NCI-H2107 treated with DMSO at 0.1 percent for 48 hours (cell line): ENCODE measurements at regions not wholly inside any gene's neighbourhood (a gene's known extent, or its start where the extent isn't known, plus 50 kb on each side); places are given as distances from the start of the nearest gene placed in this dataset.
"Not testable (repeated sequence)": the region's sequence is repeated elsewhere in the genome, so short reads cannot be mapped to it uniquely, and the experiment has no call there.

Experiments
- DNase-seq: peaks from one replicate; lab custom pipeline; 2025; ENCODE audit not compliant: unreplicated experiment; lab: John Stamatoyannopoulos, UW

DNA sequence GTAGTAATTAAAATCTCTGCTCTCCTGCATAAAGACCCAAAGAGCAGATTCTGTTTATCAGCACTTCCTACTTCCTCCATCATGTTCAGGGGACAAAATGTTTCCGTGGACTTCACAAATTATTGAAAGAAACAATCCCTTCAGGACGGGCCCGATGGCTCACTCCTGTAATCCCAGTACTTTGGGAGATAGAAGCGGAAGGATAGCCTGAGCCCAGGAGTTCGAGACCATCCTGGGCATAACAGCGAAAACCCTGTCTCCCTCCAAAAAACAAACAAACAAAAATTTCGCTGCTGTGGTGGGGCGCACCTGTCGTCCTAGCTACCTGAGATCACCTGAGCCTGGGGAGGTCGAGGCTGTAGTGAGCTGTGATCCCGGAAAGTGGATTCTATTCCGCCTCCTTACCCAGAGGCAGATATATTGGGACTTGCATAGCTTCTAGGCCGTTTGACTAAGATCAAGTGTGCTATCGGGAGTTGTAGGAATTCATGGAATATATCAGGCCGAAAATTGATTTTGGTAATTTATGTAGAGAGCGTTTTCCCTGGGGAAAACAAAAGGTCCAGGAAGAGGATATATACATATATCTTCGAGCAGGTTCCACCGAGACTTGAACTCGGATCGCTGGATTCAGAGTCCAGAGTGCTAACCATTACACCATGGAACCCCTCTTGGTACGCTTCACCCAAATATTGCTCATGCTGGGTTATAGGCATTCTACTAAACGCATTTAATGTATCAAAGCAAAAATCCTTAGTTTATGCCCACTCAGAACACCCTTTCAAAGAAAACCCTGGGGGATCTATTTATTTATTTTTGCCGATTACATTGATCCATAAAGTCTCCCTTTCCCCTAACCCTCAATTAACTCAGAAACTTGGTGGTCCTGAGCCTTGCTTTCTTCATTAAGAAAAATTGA, 74.5 kb upstream of the ZNF184 start:
- DNase-seq, result no peak

DNA sequence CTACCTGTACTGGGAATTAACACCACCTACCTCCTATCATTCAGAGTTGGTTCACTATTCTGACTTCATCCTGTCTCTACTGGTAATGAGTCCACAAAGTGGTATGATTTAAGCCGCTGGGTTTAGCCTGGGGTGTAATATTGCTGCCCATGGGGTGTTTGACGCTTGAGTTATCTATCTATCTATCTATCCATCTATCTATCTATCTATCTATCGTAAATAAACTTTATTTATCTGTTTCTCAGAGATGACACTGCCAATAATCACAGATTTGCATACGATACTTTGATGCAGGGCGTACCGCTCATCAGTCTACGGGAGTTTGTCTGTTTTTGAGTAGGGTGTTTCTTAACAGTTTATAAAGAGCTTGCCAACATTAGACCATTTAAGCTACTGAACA, 73.6 kb upstream of the ZNF184 start:
- no peak for DNase-seq

DNA sequence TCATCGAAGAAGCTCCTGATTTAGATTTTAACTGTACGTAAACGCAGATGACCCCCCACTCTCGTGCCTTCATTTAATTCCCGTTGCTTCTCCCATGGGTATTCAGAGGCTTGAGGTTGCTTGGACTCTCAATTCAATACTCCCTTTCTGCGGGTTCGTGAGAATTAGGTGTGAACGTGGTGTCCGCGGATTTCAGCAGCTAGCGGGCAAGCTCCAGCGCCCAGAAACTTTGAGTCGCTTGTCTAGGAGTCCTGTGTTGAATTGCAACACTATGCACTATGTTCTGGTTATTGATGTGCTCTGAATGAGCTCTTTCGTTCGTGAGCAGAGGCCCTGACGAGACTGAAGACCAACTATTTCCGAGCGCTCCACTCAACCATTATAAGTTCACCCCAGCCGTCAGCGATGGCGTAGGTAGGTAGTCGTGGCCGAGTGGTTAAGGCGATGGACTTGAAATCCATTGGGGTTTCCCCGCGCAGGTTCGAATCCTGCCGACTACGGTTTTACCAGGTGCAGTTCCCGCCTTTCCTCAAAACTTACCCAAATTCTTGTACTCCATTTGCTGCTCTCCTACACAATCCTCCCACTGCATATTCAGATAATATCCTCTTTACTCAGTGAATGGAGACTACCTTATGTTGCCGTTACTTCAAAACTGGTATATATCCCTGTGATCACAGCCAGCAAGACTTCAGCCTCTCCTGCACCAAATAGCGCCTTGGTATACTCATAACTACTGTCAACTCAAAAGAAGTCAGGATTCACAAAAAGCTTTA, 72.6 kb upstream of the ZNF184 start:
- DNase-seq, result no peak

DNA sequence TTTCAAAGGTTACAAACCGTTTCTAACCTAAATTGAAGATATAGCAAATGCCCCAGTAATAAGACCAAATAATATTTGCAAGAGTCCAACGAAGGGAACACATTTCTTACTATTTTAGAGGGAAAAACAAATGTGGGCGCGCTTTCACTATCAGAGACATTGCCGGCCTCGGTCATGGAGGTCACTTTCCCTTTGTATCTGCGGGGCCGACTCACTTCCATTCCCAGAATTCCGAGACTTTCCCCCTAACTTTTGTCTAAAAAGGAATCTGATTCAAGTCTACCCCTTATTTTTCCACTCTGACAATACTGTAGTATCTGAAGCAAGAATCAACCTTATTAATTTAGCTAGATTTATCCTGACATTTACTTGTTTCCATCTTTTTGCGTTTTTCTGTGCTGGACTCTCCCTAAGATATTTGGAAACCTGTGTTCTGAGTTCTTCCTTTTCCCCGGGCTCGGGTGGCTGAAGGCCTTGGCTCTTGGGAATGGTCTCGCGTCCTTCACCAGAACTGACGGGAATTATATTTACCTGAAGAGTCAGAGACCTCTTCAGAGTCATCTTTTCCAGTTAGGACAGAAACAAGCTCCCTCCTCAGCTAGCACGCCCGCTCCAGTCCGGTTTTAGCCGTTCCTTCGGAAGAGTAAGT, 71.8 kb upstream of the ZNF184 start:
- no peak for DNase-seq

DNA sequence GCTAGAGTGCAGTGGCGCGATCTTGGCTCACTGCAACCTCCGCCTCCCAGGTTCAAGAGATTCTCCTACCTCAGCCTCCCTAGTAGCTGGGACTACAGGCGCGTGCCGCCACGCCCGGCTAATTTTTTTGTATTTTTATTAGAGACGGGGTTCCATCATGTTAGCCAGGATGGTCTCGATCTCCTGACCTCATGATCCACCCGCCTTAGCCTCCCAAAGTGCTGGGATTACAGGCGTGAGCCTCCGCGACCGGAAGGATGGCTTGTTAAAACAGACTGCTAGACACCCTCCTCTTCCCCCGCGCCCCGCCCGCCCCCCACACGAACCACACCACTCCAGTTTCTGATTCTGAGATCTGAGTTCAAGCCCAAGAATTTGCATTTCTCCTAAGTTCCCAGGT, 71.2 kb upstream of the ZNF184 start:
- DNase-seq, result not testable (repeated sequence)

DNA sequence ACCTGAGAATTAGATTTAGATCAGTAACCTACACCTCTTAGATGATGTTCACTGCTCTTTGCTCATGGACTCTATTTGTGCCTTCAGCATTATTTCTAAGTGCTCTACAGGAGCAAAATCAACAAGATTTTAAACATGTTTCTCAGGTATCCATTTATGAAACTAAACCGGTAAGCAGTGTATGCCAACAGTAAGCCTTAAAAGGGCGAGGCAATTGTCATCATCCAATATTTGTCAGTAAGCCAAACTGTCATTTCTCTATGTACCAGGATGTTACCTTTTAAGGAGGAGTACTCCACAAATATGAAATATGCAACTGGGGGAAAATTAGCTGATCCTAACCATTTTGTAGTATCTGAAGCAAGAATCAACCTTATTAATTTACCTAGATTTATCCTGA, 69.6 kb upstream of the ZNF184 start:
- no peak for DNase-seq

DNA sequence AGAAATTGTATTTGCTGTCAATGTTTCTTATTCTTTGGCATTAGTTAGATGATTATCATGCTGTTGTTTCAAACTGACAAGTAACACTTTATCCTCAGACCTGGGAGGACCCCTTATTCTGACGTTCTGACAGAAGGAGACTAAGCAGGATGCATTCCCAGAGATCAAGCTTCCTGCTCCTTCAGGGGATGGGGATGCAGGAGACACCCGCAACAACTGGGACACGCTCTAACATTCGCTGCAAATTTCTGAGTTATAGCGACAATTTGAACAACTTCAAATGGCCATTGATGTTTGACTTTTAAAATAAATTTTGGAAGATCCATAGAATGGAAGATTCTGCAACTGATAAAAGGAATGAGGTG, 69.0 kb upstream of the ZNF184 start:
- no peak for DNase-seq

DNA sequence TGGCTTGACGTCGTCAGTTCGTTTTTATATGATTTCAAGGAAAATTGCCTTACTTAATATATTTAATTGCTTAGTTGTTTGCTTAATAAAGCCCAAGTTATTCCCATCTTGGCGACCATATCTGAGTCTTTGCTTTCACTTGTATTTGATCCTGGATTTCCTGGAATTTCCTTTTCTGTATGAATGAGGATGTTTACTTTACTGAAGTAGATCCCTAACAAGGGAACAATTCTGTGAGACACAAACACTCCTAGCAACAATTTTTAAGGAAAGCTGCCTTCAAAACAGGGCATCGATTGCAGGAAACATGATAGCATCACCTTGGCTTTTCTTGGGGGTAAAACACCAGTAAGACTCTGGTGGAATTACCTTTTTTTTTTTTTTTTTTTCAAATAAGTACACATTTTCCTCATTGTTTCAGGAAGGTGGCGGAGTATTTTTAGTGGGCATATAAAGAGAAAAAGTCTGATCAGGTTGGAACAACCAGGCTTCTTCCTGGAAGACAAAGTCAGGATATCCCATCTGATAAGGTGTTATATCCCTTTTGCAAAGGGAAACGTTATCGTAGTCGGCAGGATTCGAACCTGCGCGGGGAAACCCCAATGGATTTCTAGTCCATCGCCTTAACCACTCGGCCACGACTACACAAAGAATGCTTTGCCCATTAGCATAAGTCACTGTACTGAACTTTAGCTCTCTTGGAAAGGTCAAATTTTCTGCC, 68.5 kb upstream of the ZNF184 start:
- DNase-seq, result no peak

DNA sequence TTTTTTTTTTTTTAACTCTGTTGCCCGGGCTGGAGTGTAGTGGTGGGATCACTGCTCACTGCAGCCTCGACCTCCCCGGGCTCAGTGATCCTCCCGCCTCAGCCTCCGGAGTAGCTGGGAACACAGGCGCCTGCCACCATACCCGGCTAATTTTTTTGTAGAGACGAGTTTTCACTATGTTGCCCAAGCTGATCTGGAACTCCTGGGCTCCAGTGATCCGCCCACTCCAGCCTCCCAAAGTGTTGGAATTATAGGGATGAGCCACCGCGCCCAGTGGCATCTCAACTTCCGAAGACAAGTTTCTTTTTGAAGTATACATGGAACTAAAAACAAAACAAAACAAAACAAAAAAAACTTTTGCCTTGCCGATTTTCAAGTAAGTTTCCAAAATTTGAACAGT, 66.6 kb upstream of the ZNF184 start:
- no peak for DNase-seq

DNA sequence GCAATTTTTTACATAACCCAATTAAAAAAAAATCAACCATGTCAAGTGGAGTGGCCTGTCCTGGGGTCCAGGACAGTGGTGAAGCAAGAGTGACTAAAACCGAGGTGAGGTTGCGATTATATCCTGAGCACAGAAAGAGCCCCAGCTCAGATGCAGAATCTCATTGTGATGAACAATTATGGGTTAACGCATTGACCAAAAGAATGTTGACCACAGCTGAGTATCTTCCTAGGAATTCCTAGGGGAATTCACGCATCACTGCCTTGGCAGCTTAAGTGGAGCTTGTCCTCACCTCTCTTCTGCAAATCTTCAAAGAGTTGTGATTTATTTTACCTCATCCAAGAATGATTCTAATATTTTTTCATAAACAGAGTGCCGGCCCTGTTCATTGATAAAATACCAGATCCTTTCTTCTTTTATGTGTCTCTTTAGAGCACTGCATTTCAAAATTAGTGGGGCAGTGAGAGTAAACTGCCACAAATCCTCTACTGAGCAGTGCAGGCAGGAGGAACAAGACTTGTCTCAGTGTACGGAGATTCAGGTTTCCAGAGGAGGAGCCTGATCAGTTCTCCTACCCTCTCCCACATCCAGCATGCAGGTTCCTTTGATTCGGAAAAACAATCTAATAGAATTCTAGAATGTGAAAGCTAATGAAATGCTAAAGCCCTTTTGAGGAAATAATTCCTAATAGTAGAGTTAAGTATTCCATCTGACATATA, 60.1 kb upstream of the ZNF184 start:
- no peak for DNase-seq

DNA sequence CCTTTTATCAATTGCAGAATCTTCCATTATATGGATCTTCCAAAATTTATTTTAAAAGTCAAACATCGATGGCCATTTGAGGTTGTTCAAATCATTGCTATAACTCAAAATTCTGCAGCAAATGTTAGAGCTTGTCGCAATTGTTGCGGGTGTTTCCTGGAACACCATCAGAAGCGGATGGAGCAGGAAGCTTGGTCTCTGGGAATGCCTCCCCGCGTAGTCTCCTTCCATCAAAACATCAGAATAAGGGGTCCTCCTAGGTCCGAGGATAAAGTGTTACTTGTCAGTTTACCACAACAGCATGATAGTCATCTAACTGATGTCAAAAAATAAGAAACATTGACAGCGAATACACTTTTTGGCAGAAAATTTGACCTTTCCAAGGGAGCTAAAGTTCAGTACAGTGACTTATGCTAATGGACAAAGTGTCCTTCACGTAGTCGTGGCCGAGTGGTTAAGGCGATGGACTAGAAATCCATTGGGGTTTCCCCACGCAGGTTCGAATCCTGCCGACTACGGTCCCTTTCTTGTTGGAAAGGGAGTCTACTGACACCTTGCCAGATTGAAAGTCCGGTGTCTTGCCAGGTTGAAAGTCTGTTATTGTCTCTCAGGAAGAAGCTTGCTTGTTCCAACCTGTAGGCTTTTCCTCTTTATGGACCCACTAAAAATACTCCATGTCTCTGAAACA, 59.0 kb upstream of the ZNF184 start:
- DNase-seq, result no peak

DNA sequence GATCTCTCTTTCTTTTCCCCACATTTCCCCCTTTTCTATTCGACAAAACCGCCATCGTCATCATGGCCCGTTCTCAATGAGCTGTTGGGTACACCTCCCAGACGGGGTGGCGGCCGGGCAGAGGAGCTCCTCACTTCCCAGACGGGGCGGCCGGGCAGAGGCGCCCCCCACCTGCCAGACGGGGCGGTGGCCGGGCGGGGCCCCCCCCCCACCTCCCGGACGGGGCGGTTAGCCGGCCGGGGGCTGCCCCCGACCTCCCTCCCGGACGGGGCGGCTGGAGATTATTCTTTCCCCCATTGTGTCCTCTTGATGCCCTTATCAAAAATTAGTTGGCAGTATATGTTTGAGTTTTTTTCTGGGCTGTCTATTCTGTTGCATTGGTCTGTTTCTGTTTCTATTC, 56.9 kb upstream of the ZNF184 start:
- not testable (repeated sequence) for DNase-seq

DNA sequence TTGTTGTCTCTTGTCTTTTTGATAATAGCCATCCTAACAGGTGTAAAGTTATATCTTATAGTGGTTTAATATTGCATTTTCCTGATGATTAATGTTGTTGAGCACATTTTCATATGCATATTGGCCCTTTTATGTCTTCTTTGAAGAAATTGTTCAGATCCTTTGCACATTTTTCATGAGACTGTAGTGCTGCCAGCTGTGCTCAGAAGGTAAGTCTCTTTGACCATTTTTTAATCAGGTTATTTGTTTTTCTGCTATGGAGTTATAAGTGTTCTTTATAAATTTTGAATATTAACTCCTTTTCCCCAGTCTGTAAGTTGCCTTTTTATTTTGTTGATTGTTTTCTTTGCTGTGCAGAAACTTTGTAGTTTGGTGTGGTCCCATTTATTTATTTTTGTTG, 55.8 kb upstream of the ZNF184 start:
- DNase-seq, result no peak
